Left lung (tissue), 4 donors: ENCODE measurements at regions not wholly inside any gene's neighbourhood (a gene's known extent, or its start where the extent isn't known, plus 50 kb on each side); places are given as distances from the start of the nearest gene placed in this dataset.

Experiments used
- ATAC-seq: fragments of 200-7000 bp; cut with Tn5 transposase; one replicate; pipeline ENCODE4 v1.9.1; 2020; ENCODE audit warnings: moderate library complexity
- DNase-seq, 4 donors: peaks; one replicate each; pipeline ENCODE4 v3.0.0-alpha.2; 2013 to 2020
- H3K27ac ChIP-seq, 2 donors: fragments of 200-600 bp; sonication (generic) in 1 of 2; one replicate each; pipeline versions ENCODE4 v1.5.0 to v1.8.0; 2020 to 2021
- H3K27me3 ChIP-seq, 2 donors: fragments of 200-600 bp; sonication (generic) in 1 of 2; one replicate each; pipeline versions ENCODE4 v1.5.0 to v1.8.0; 2020 to 2021
- H3K36me3 ChIP-seq, 2 donors: fragments of 200-600 bp; sonication (generic) in 1 of 2; one replicate each; pipeline versions ENCODE4 v1.5.0 to v1.8.0; 2020 to 2021
- H3K4me1 ChIP-seq, 2 donors: fragments of 200-600 bp; one replicate each; pipeline ENCODE4 v1.8.0; 2021
- H3K4me3 ChIP-seq, 2 donors: fragments of 200-600 bp; sonication (generic) in 1 of 2; one replicate each; pipeline versions ENCODE4 v1.5.0 to v1.8.0; 2020 to 2021; ENCODE audit warnings: mild to moderate bottlenecking in 1 of 2
- H3K9me3 ChIP-seq, 2 donors: fragments of 200-600 bp; sonication (generic) in 1 of 2; one replicate each; pipeline versions ENCODE4 v1.5.0 to v1.8.0; 2020 to 2021
- CTCF ChIP-seq, 2 donors: fragments of 200-600 bp; sonication (generic) in 1 of 2; IDR thresholded peaks; one replicate each; pipeline versions ENCODE4 v1.5.0 to v1.8.0; 2021; ENCODE audit warnings: antibody characterized with exemption in 2 of 2
- intact Hi-C, 2 donors: fragments of 100-400 bp; cut with DNase I; formaldehyde crosslinking; loops; one replicate each; pipeline versions ENCODE4 v1.11.2 to v1.14.2; 2022
- donor health status: DM: no; HTN: yes; CAD: no.
- donor health status: DM: no; HTN: no; CAD: no.

- ATAC-seq (no peak), DNase-seq (no peak)
- no peak overlapping the region for H3K27ac ChIP-seq
- intact Hi-C loops = no loop called here
- no peak for TF ChIP-seq CTCF (IDR thresholded peaks at IDR 0.05)
- H3K4me3 ChIP-seq = no peak overlapping the region
- H3K9me3 ChIP-seq = no peaks in the 10 kb centered on the region
- no peaks in the 10 kb centered on the region for H3K27me3 ChIP-seq
- peaks cover 7 to 16% of the 10 kb centered on the region in 2 donors for H3K4me1 ChIP-seq
- H3K36me3 ChIP-seq = no peaks in the 10 kb centered on the region
These were observed 610.9 kb upstream of the CITED2 start for GRCh38 chr6:139985236-139985815.

- no peak overlapping the region for H3K27ac ChIP-seq
- no peak for TF ChIP-seq CTCF (IDR thresholded peaks at IDR 0.05)
These were observed 609.9 kb upstream of the CITED2 start for GRCh38 chr6:139984317-139984716.

GRCh38 chr6:139983555-139984276 lies 609.3 kb upstream of the CITED2 start:
- no peak for TF ChIP-seq CTCF (IDR thresholded peaks at IDR 0.05)
- Histone ChIP-seq H3K27ac (peak overlapping the region in 1 of 2 donors; percentile 36), H3K9me3 (no peaks in the 10 kb centered on the region), H3K4me1 (peaks cover 7 to 16% of the 10 kb centered on the region in 2 donors), H3K4me3 (no peak overlapping the region), H3K36me3 (no peaks in the 10 kb centered on the region), H3K27me3 (no peaks in the 10 kb centered on the region)
- no peak for ATAC-seq
- no peak for DNase-seq
- intact Hi-C loops = no loop called here

More at GRCh38 chr6:139984317-139984716, 609.9 kb upstream of the CITED2 start:
- peaks cover 7 to 16% of the 10 kb centered on the region in 2 donors for H3K4me1 ChIP-seq
- H3K4me3 ChIP-seq = no peak overlapping the region
- no peaks in the 10 kb centered on the region for H3K27me3 ChIP-seq
- ATAC-seq = no peak
- no peaks in the 10 kb centered on the region for H3K36me3 ChIP-seq
- H3K9me3 ChIP-seq = no peaks in the 10 kb centered on the region
- no peak for DNase-seq
- intact Hi-C loops = no loop called here

GRCh38 chr6:139982652-139983295 lies 608.3 kb upstream of the CITED2 start:
- Histone ChIP-seq H3K9me3 (no peaks in the 10 kb centered on the region), H3K27ac (peak overlapping the region in 1 of 2 donors; percentile 36), H3K4me3 (no peak overlapping the region), H3K4me1 (peaks cover 7 to 16% of the 10 kb centered on the region in 2 donors), H3K36me3 (no peaks in the 10 kb centered on the region), H3K27me3 (no peaks in the 10 kb centered on the region)
- no peak for ATAC-seq
- intact Hi-C loops = no loop called here
- DNase-seq = no peak
- TF ChIP-seq CTCF (IDR thresholded peaks at IDR 0.05) = no peak

GRCh38 chr6:139982195-139982594 lies 607.7 kb upstream of the CITED2 start:
- peak overlapping the region in 1 of 2 donors; percentile 36 for H3K27ac ChIP-seq
- DNase-seq = no peak
- no peak for ATAC-seq
- H3K36me3 ChIP-seq = no peaks in the 10 kb centered on the region
- H3K4me3 ChIP-seq = no peak overlapping the region
- no peak for TF ChIP-seq CTCF (IDR thresholded peaks at IDR 0.05)
- intact Hi-C loops = no loop called here
- H3K27me3 ChIP-seq = no peaks in the 10 kb centered on the region
- H3K4me1 ChIP-seq = peaks cover 7 to 16% of the 10 kb centered on the region in 2 donors
- H3K9me3 ChIP-seq = no peaks in the 10 kb centered on the region
